ENCODE measurements at regions not wholly inside any gene's neighbourhood (a gene's known extent, or its start where the extent isn't known, plus 50 kb on each side); places are given as distances from the start of the nearest gene placed in this dataset.

- TF ChIP-seq, protein P1, sequence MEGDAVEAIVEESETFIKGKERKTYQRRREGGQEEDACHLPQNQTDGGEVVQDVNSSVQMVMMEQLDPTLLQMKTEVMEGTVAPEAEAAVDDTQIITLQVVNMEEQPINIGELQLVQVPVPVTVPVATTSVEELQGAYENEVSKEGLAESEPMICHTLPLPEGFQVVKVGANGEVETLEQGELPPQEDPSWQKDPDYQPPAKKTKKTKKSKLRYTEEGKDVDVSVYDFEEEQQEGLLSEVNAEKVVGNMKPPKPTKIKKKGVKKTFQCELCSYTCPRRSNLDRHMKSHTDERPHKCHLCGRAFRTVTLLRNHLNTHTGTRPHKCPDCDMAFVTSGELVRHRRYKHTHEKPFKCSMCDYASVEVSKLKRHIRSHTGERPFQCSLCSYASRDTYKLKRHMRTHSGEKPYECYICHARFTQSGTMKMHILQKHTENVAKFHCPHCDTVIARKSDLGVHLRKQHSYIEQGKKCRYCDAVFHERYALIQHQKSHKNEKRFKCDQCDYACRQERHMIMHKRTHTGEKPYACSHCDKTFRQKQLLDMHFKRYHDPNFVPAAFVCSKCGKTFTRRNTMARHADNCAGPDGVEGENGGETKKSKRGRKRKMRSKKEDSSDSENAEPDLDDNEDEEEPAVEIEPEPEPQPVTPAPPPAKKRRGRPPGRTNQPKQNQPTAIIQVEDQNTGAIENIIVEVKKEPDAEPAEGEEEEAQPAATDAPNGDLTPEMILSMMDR (IDR thresholded peaks at IDR 0.05) = no peak
- intact Hi-C loops (cut with micrococcal nuclease) = no loop called here
- CTCF ChIA-PET = no interaction called here
- H3K9me3 Mint-ChIP-seq = peaks cover 6% of the 10 kb centered on the region
- H3K4me3 Mint-ChIP-seq = no peak overlapping the region
- POLR2A ChIA-PET = no interaction called here
- DNase-seq (no peak), ATAC-seq (ENCODE audit: low read depth) (no peak)
- no peaks in the 10 kb centered on the region for H3K36me3 Mint-ChIP-seq (ENCODE audit: low read depth)
- H3K4me1 Mint-ChIP-seq = no peaks in the 10 kb centered on the region
- H3K27ac Mint-ChIP-seq = no peak overlapping the region
- no peaks in the 10 kb centered on the region for H3K27me3 Mint-ChIP-seq
Measured at GRCh38 chr3:73925011-73925410, 300.3 kb upstream of the PDZRN3 start.

DNA sequence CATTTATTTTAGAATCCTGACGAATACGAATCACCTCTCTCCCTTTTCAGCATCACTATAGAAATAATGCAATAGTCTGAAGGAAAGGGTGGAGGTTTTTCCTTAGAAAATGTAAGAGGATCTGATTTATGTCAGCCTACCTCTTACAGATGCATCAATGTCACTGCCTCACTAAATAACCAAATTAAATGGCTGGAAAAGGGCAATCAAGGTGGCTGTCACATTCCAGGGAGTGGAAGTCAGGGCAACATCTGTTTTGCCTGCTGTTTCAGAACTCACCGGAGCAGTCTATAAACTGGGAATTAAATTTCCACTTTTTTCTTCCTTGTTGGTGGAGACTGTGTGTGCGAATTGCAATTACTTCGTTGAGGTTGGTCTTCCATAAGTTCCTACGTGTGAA is 299.3 kb upstream of the PDZRN3 start:
- intact Hi-C loops (cut with micrococcal nuclease) = no loop called here
- ATAC-seq (ENCODE audit: low read depth) = no peak
- H3K9me3 Mint-ChIP-seq = peaks cover 2% of the 10 kb centered on the region
- ChIA-PET CTCF (no interaction called here), POLR2A (no interaction called here)
- TF ChIP-seq, protein P1 (IDR thresholded peaks at IDR 0.05) = no peak
- H3K4me1 Mint-ChIP-seq = no peaks in the 10 kb centered on the region
- no peaks in the 10 kb centered on the region for H3K36me3 Mint-ChIP-seq (ENCODE audit: low read depth)
- no peak overlapping the region for H3K27ac Mint-ChIP-seq
- no peak for DNase-seq
- no peaks in the 10 kb centered on the region for H3K27me3 Mint-ChIP-seq
- H3K4me3 Mint-ChIP-seq = no peak overlapping the region

- ATAC-seq (ENCODE audit: low read depth) = no peak
- CTCF ChIA-PET = no interaction called here
- TF ChIP-seq, protein P1 (IDR thresholded peaks at IDR 0.05) = no peak
- H3K27ac Mint-ChIP-seq = no peak overlapping the region
- no peaks in the 10 kb centered on the region for H3K4me1 Mint-ChIP-seq
- H3K9me3 Mint-ChIP-seq = no peaks in the 10 kb centered on the region
- H3K4me3 Mint-ChIP-seq = no peak overlapping the region
- no peaks in the 10 kb centered on the region for H3K36me3 Mint-ChIP-seq (ENCODE audit: low read depth)
- no peak for DNase-seq
- POLR2A ChIA-PET = no interaction called here
- intact Hi-C loops (cut with micrococcal nuclease) = no loop called here
- H3K27me3 Mint-ChIP-seq = no peaks in the 10 kb centered on the region
Measured at GRCh38 chr3:73917643-73918042, 292.9 kb upstream of the PDZRN3 start.

GRCh38 chr3:73915886-73916285 is 291.1 kb upstream of the PDZRN3 start:
- H3K9me3 Mint-ChIP-seq = no peaks in the 10 kb centered on the region
- H3K27me3 Mint-ChIP-seq = no peaks in the 10 kb centered on the region
- no peaks in the 10 kb centered on the region for H3K4me1 Mint-ChIP-seq
- no peak overlapping the region for H3K4me3 Mint-ChIP-seq
- CTCF ChIA-PET = no interaction called here
- DNase-seq (no peak), ATAC-seq (ENCODE audit: low read depth) (no peak)
- intact Hi-C loops (cut with micrococcal nuclease) = no loop called here
- no peak overlapping the region for H3K27ac Mint-ChIP-seq
- POLR2A ChIA-PET = no interaction called here
- TF ChIP-seq, protein P1 (IDR thresholded peaks at IDR 0.05) = no peak
- no peaks in the 10 kb centered on the region for H3K36me3 Mint-ChIP-seq (ENCODE audit: low read depth)

DNA sequence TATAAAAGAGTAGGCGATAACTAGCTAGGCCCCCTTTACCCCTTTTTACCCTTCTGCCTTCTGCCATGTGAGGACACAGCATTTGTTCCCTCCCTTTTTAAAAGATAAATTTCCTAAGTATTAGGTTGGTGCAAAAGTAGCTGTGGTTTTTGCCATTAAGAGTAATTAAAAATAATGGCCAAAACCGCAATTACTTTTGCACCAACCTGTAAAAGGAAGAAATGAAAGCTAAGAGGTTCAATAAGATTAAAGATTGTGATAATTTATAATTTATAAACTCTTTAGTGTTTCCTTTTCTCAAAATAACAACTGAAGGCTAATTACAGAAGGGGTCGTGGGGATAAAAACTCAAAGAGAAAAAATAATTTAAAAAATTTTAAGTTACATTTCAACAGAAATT is 283.5 kb upstream of the PDZRN3 start:
- no peak overlapping the region for H3K4me3 Mint-ChIP-seq
- CTCF ChIA-PET = no interaction called here
- TF ChIP-seq, protein P1 (IDR thresholded peaks at IDR 0.05) = no peak
- H3K27ac Mint-ChIP-seq = no peak overlapping the region
- DNase-seq (no peak), ATAC-seq (ENCODE audit: low read depth) (no peak)
- no peaks in the 10 kb centered on the region for H3K36me3 Mint-ChIP-seq (ENCODE audit: low read depth)
- intact Hi-C loops (cut with micrococcal nuclease) = no loop called here
- no peaks in the 10 kb centered on the region for H3K4me1 Mint-ChIP-seq
- H3K9me3 Mint-ChIP-seq = peaks cover 7% of the 10 kb centered on the region
- no peaks in the 10 kb centered on the region for H3K27me3 Mint-ChIP-seq
- POLR2A ChIA-PET = no interaction called here

Data from activated B cell treated with CpG ODN at 0.5 μM for 24 hours (primary cell).